HEK293 (cell line): ENCODE measurements at regions not wholly inside any gene's neighbourhood (a gene's known extent, or its start where the extent isn't known, plus 50 kb on each side); places are given as distances from the start of the nearest gene placed in this dataset.

Source experiments
- CTCF ChIP-seq: fragments of 450-650 bp; formaldehyde crosslinking; IDR thresholded peaks from 2 replicates; pipeline ENCODE4 v1.5.1; 2016; ENCODE audit warnings: missing biosample characterization, missing genetic modification characterization
- PRDM2 ChIP-seq: fragments of 450-650 bp; formaldehyde crosslinking; IDR thresholded peaks from 2 replicates; pipeline ENCODE4 v1.5.1; 2016; ENCODE audit warnings: missing biosample characterization, missing genetic modification characterization, borderline replicate concordance
- YY1 ChIP-seq: fragments of 450-650 bp; formaldehyde crosslinking; IDR thresholded peaks from 2 replicates; pipeline ENCODE4 v1.5.1; 2018; ENCODE audit warnings: missing biosample characterization, missing genetic modification characterization
- ZBTB1 ChIP-seq: fragments of 450-650 bp; formaldehyde crosslinking; IDR thresholded peaks from 2 replicates; pipeline ENCODE4 v1.5.1; 2016; ENCODE audit warnings: missing biosample characterization, missing genetic modification characterization
- ZBTB10 ChIP-seq: fragments of 450-650 bp; formaldehyde crosslinking; IDR thresholded peaks from 2 replicates; pipeline ENCODE4 v1.5.1; 2016; ENCODE audit warnings: missing biosample characterization, missing genetic modification characterization
- ZBTB17 ChIP-seq: fragments of 450-650 bp; formaldehyde crosslinking; IDR thresholded peaks from 2 replicates; pipeline ENCODE4 v1.5.1; 2016; ENCODE audit warnings: missing biosample characterization, missing genetic modification characterization
- ZBTB21 ChIP-seq: fragments of 450-650 bp; formaldehyde crosslinking; IDR thresholded peaks from 2 replicates; pipeline ENCODE4 v1.5.1; 2017; ENCODE audit warnings: missing biosample characterization, missing genetic modification characterization
- ZBTB48 ChIP-seq: fragments of 450-650 bp; formaldehyde crosslinking; IDR thresholded peaks from 2 replicates; pipeline ENCODE4 v1.5.1; 2016; ENCODE audit warnings: missing biosample characterization, missing genetic modification characterization
- ZBTB7A ChIP-seq: fragments of 450-650 bp; formaldehyde crosslinking; IDR thresholded peaks from 2 replicates; pipeline ENCODE4 v1.5.1; 2016; ENCODE audit warnings: low read depth, missing biosample characterization, missing genetic modification characterization
- ZNF426 ChIP-seq: fragments of 450-650 bp; formaldehyde crosslinking; IDR thresholded peaks from 2 replicates; pipeline ENCODE4 v1.5.1; 2017; ENCODE audit warnings: missing biosample characterization, missing genetic modification characterization, mild to moderate bottlenecking, inconsistent platforms, moderate library complexity
- ZNF521 ChIP-seq: fragments of 450-650 bp; formaldehyde crosslinking; IDR thresholded peaks from 2 replicates; pipeline ENCODE4 v1.5.1; 2017; ENCODE audit warnings: missing biosample characterization, mild to moderate bottlenecking, missing genetic modification characterization
- ZNF600 ChIP-seq: fragments of 450-650 bp; formaldehyde crosslinking; IDR thresholded peaks from 2 replicates; pipeline ENCODE4 v1.5.1; 2016; ENCODE audit warnings: missing biosample characterization, missing genetic modification characterization
- ZNF660 ChIP-seq: fragments of 450-650 bp; IDR thresholded peaks from 2 replicates; pipeline ENCODE4 v1.5.1; 2018; ENCODE audit warnings: missing biosample characterization, mild to moderate bottlenecking, missing genetic modification characterization
- TF ChIP-seq, protein P1 (sequence below): fragments of 450-650 bp; formaldehyde crosslinking; IDR thresholded peaks from 2 replicates; pipeline ENCODE4 v1.5.1; 2016; ENCODE audit warnings: missing biosample characterization, missing genetic modification characterization

- no peak for TF ChIP-seq ZNF600 (tag by site-specific recombination)
- no peak for TF ChIP-seq CTCF
- no peak for TF ChIP-seq ZNF426 (tag by site-specific recombination)
- no peak for TF ChIP-seq ZBTB1 (tag by site-specific recombination)
- TF ChIP-seq, protein P1, sequence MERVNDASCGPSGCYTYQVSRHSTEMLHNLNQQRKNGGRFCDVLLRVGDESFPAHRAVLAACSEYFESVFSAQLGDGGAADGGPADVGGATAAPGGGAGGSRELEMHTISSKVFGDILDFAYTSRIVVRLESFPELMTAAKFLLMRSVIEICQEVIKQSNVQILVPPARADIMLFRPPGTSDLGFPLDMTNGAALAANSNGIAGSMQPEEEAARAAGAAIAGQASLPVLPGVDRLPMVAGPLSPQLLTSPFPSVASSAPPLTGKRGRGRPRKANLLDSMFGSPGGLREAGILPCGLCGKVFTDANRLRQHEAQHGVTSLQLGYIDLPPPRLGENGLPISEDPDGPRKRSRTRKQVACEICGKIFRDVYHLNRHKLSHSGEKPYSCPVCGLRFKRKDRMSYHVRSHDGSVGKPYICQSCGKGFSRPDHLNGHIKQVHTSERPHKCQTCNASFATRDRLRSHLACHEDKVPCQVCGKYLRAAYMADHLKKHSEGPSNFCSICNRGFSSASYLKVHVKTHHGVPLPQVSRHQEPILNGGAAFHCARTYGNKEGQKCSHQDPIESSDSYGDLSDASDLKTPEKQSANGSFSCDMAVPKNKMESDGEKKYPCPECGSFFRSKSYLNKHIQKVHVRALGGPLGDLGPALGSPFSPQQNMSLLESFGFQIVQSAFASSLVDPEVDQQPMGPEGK (tag by site-specific recombination): no peak
- TF ChIP-seq ZBTB7A: no peak
- TF ChIP-seq ZNF521 (tag by site-specific recombination): no peak
- TF ChIP-seq ZBTB17: no peak
- TF ChIP-seq ZBTB10 (tag by site-specific recombination): no peak
- TF ChIP-seq YY1 (tag by site-specific recombination): no peak
- TF ChIP-seq ZNF660: no peak
- no peak for TF ChIP-seq ZBTB21 (tag by site-specific recombination)
- TF ChIP-seq PRDM2 (tag by site-specific recombination): no peak
- TF ChIP-seq ZBTB48: no peak
These were observed 71.5 kb upstream of the DHX40 start for GRCh38 chr17:59493867-59494266.
